Karpas-422 (cell line): ENCODE measurements at regions not wholly inside any gene's neighbourhood (a gene's known extent, or its start where the extent isn't known, plus 50 kb on each side); places are given as distances from the start of the nearest gene placed in this dataset.

Experiments used
- DNase-seq: peaks from one replicate; pipeline ENCODE4 v3.0.0-alpha.2; 2015
- H2AFZ ChIP-seq: fragments of 200-600 bp; sonication (generic); 2 replicates; pipeline ENCODE4 v1.6.1; 2014; ENCODE audit warnings: antibody characterized with exemption, low read length, mixed read lengths
- H3K27ac ChIP-seq: fragments of 200-600 bp; sonication (generic); 2 replicates; pipeline ENCODE4 v1.5.1; 2014; ENCODE audit warnings: mild to moderate bottlenecking, low read length, moderate library complexity
- H3K27me3 ChIP-seq: fragments of 200-600 bp; sonication (generic); 2 replicates; pipeline ENCODE4 v1.6.1; 2014; ENCODE audit warnings: low read length, mixed read lengths
- H3K36me3 ChIP-seq: fragments of 200-600 bp; sonication (generic); 2 replicates; pipeline ENCODE4 v1.6.1; 2014; ENCODE audit warnings: low read length, mixed read lengths; ENCODE audit not compliant: insufficient read depth
- H3K4me1 ChIP-seq: fragments of 200-600 bp; sonication (generic); 2 replicates; pipeline ENCODE4 v1.6.1; 2014; ENCODE audit warnings: mild to moderate bottlenecking, low read length, mixed read lengths
- H3K4me2 ChIP-seq: fragments of 200-600 bp; sonication (generic); 2 replicates; pipeline ENCODE4 v1.6.1; 2014; ENCODE audit warnings: low read length, low read depth, mild to moderate bottlenecking; ENCODE audit not compliant: poor library complexity, severe bottlenecking
- H3K4me3 ChIP-seq: fragments of 200-600 bp; sonication (generic); 2 replicates; pipeline ENCODE4 v1.5.1; 2014; ENCODE audit warnings: mild to moderate bottlenecking, antibody characterized with exemption, low read length, mixed read lengths
- H3K79me2 ChIP-seq: fragments of 200-600 bp; sonication (generic); 2 replicates; pipeline ENCODE4 v1.6.1; 2014; ENCODE audit warnings: mild to moderate bottlenecking, low read length, mixed read lengths
- H3K9ac ChIP-seq: fragments of 200-600 bp; sonication (generic); 2 replicates; pipeline ENCODE4 v1.6.0; 2014; ENCODE audit warnings: low read length
- H3K9me2 ChIP-seq: fragments of 200-600 bp; sonication (generic), shearing (Covaris generic); replicated peaks from 2 replicates; pipeline ENCODE4 v1.6.0; 2014; ENCODE audit warnings: mild to moderate bottlenecking, low read length, moderate library complexity; ENCODE audit not compliant: insufficient read depth
- H3K9me3 ChIP-seq: fragments of 300-700, 200-600 bp; sonication (generic); 2 replicates; pipeline ENCODE4 v1.6.1; 2014; ENCODE audit warnings: low read length, mixed read lengths
- H4K20me1 ChIP-seq: fragments of 200-600 bp; sonication (generic); 2 replicates; pipeline ENCODE4 v1.6.1; 2014; ENCODE audit warnings: mild to moderate bottlenecking, antibody characterized with exemption, low read length, low read depth; ENCODE audit not compliant: insufficient read depth

- Histone ChIP-seq H3K9ac (no peak overlapping the region), H3K27ac (no peak overlapping the region), H3K4me3 (no peak overlapping the region), H4K20me1 (no peaks in the 10 kb centered on the region), H3K4me1 (no peaks in the 10 kb centered on the region), H3K9me3 (no peaks in the 10 kb centered on the region), H3K79me2 (no peaks in the 10 kb centered on the region), H3K9me2 (no peaks in the 10 kb centered on the region), H3K36me3 (no peaks in the 10 kb centered on the region), H3K4me2 (no peak overlapping the region), H2AFZ (no peak overlapping the region), H3K27me3 (no peaks in the 10 kb centered on the region)
- no peak for DNase-seq
These were observed 199.4 kb upstream of the NUDT4 start for GRCh38 chr12:93178154-93178878.

GRCh38 chr12:93179792-93180191, 197.9 kb upstream of the NUDT4 start:
- Histone ChIP-seq H3K27me3 (no peaks in the 10 kb centered on the region), H3K79me2 (no peaks in the 10 kb centered on the region), H3K9me3 (no peaks in the 10 kb centered on the region), H3K36me3 (no peaks in the 10 kb centered on the region), H3K4me2 (no peak overlapping the region), H3K9ac (no peak overlapping the region), H3K9me2 (0 out of 2 replicates have a peak, but pooled peaks cover under 1% of the 10 kb centered on the region), H4K20me1 (no peaks in the 10 kb centered on the region), H3K4me1 (peaks cover 5% of the 10 kb centered on the region; the same call in 1 of the 2 replicates), H3K4me3 (no peak overlapping the region), H2AFZ (no peak overlapping the region), H3K27ac (no peak overlapping the region)
- DNase-seq: no peak

- Histone ChIP-seq H3K9me2 (0 out of 2 replicates have a peak, but pooled peaks cover 2% of the 10 kb centered on the region), H4K20me1 (no peaks in the 10 kb centered on the region), H2AFZ (no peak overlapping the region), H3K36me3 (no peaks in the 10 kb centered on the region), H3K4me1 (peaks cover 5% of the 10 kb centered on the region; the same call in 1 of the 2 replicates), H3K4me3 (no peak overlapping the region), H3K9me3 (no peaks in the 10 kb centered on the region), H3K4me2 (no peak overlapping the region), H3K9ac (no peak overlapping the region), H3K27ac (no peak overlapping the region), H3K27me3 (no peaks in the 10 kb centered on the region), H3K79me2 (no peaks in the 10 kb centered on the region)
- no peak for DNase-seq
These were observed 197.2 kb upstream of the NUDT4 start for GRCh38 chr12:93180566-93180965.

- no peaks in the 10 kb centered on the region for H3K79me2 ChIP-seq
- no peak overlapping the region for H2AFZ ChIP-seq
- H3K4me1 ChIP-seq: peaks cover 5% of the 10 kb centered on the region; the same call in 1 of the 2 replicates
- no peak overlapping the region for H3K4me2 ChIP-seq
- no peaks in the 10 kb centered on the region for H3K9me3 ChIP-seq
- no peak overlapping the region for H3K4me3 ChIP-seq
- no peak overlapping the region for H3K27ac ChIP-seq
- H3K27me3 ChIP-seq: no peaks in the 10 kb centered on the region
- H3K9me2 ChIP-seq: 0 out of 2 replicates have a peak, but pooled peaks cover 2% of the 10 kb centered on the region
- no peak for DNase-seq
- H3K9ac ChIP-seq: no peak overlapping the region
- H4K20me1 ChIP-seq: no peaks in the 10 kb centered on the region
- H3K36me3 ChIP-seq: no peaks in the 10 kb centered on the region
These were observed 196.2 kb upstream of the NUDT4 start for GRCh38 chr12:93181409-93181965.

GRCh38 chr12:93183940-93184671, 193.6 kb upstream of the NUDT4 start:
- H3K27me3 ChIP-seq: no peaks in the 10 kb centered on the region
- peaks cover 5% of the 10 kb centered on the region; the same call in 1 of the 2 replicates for H3K4me1 ChIP-seq
- 0 out of 2 replicates have a peak, but pooled peaks cover 2% of the 10 kb centered on the region for H3K9me2 ChIP-seq
- no peaks in the 10 kb centered on the region for H3K79me2 ChIP-seq
- H3K27ac ChIP-seq: no peak overlapping the region
- DNase-seq: no peak
- no peaks in the 10 kb centered on the region for H3K9me3 ChIP-seq
- H3K4me2 ChIP-seq: no peak overlapping the region
- no peaks in the 10 kb centered on the region for H3K36me3 ChIP-seq
- no peak overlapping the region for H3K9ac ChIP-seq
- no peaks in the 10 kb centered on the region for H4K20me1 ChIP-seq
- no peak overlapping the region for H3K4me3 ChIP-seq
- H2AFZ ChIP-seq: no peak overlapping the region

GRCh38 chr12:93184672-93185368, 192.9 kb upstream of the NUDT4 start:
- no peak overlapping the region for H2AFZ ChIP-seq
- no peak for DNase-seq
- H3K9me3 ChIP-seq: no peaks in the 10 kb centered on the region
- no peak overlapping the region for H3K4me3 ChIP-seq
- no peaks in the 10 kb centered on the region for H3K79me2 ChIP-seq
- H3K4me2 ChIP-seq: no peak overlapping the region
- no peaks in the 10 kb centered on the region for H4K20me1 ChIP-seq
- no peaks in the 10 kb centered on the region for H3K36me3 ChIP-seq
- H3K27me3 ChIP-seq: no peaks in the 10 kb centered on the region
- no peak overlapping the region for H3K27ac ChIP-seq
- H3K9me2 ChIP-seq: 0 out of 2 replicates have a peak, but pooled peaks cover 2% of the 10 kb centered on the region
- H3K4me1 ChIP-seq: peaks cover 5% of the 10 kb centered on the region; the same call in 1 of the 2 replicates
- H3K9ac ChIP-seq: no peak overlapping the region

GRCh38 chr12:93185369-93185741, 192.4 kb upstream of the NUDT4 start:
- Histone ChIP-seq H3K9ac (no peak overlapping the region), H4K20me1 (no peaks in the 10 kb centered on the region), H2AFZ (no peak overlapping the region), H3K4me1 (peaks cover 5% of the 10 kb centered on the region; the same call in 1 of the 2 replicates), H3K79me2 (no peaks in the 10 kb centered on the region), H3K9me3 (no peaks in the 10 kb centered on the region), H3K9me2 (0 out of 2 replicates have a peak, but pooled peaks cover 2% of the 10 kb centered on the region), H3K36me3 (no peaks in the 10 kb centered on the region), H3K27ac (no peak overlapping the region), H3K4me3 (no peak overlapping the region), H3K4me2 (no peak overlapping the region), H3K27me3 (no peaks in the 10 kb centered on the region)
- no peak for DNase-seq
